MM.1S (cell line): ENCODE measurements at regions not wholly inside any gene's neighbourhood (a gene's known extent, or its start where the extent isn't known, plus 50 kb on each side); places are given as distances from the start of the nearest gene placed in this dataset.

Experiments
- DNase-seq: peaks from one replicate; pipeline ENCODE4 v3.0.0-alpha.2; 2015
- H2AFZ ChIP-seq: fragments of 300-600 bp; sonication (generic); 2 replicates; pipeline ENCODE4 v1.6.0; 2016; ENCODE audit warnings: antibody characterized with exemption, low read length
- H3F3A ChIP-seq: fragments of 300-600 bp; sonication (generic); 2 replicates; pipeline ENCODE4 v1.6.1; 2016; ENCODE audit warnings: mild to moderate bottlenecking, antibody characterized with exemption, low read length, moderate library complexity, mixed read lengths; ENCODE audit not compliant: insufficient read depth
- H3K27ac ChIP-seq: fragments of 300-600 bp; sonication (generic); 2 replicates; pipeline ENCODE4 v1.5.1; 2016; ENCODE audit warnings: mild to moderate bottlenecking, low read length
- H3K27me3 ChIP-seq: fragments of 300-600 bp; sonication (generic); replicated peaks from 2 replicates; pipeline ENCODE4 v1.6.0; 2016; ENCODE audit warnings: low read length; ENCODE audit not compliant: insufficient read depth
- H3K36me3 ChIP-seq: fragments of 300-600 bp; sonication (generic); replicated peaks from 2 replicates; pipeline ENCODE4 v1.6.1; 2016; ENCODE audit warnings: mild to moderate bottlenecking, low read length, mixed read lengths; ENCODE audit not compliant: insufficient read depth
- H3K4me1 ChIP-seq: fragments of 300-600 bp; sonication (generic); 2 replicates; pipeline ENCODE4 v1.6.1; 2016; ENCODE audit warnings: low read length, mixed read lengths
- H3K4me2 ChIP-seq: fragments of 300-600 bp; sonication (generic); 2 replicates; pipeline ENCODE4 v1.6.0; 2016; ENCODE audit warnings: low read depth, low read length
- H3K4me3 ChIP-seq: fragments of 300-600 bp; sonication (generic); 2 replicates; pipeline ENCODE4 v1.5.1; 2016; ENCODE audit warnings: low read length, mixed read lengths
- H3K79me2 ChIP-seq: fragments of 300-600 bp; sonication (generic); 2 replicates; pipeline ENCODE4 v1.6.1; 2016; ENCODE audit warnings: mixed run types, low read length, mixed read lengths
- H3K9ac ChIP-seq: fragments of 300-600 bp; sonication (generic); 2 replicates; pipeline ENCODE4 v1.6.1; 2016; ENCODE audit warnings: low read length, mixed read lengths
- H3K9me2 ChIP-seq: fragments of 300-600 bp; sonication (generic); replicated peaks from 2 replicates; pipeline ENCODE4 v1.6.1; 2016; ENCODE audit warnings: mild to moderate bottlenecking, low read length, mixed read lengths; ENCODE audit not compliant: insufficient read depth
- H3K9me3 ChIP-seq: fragments of 300-600 bp; sonication (generic); replicated peaks from 2 replicates; pipeline ENCODE4 v1.6.1; 2016; ENCODE audit warnings: mild to moderate bottlenecking, low read length, mixed read lengths; ENCODE audit not compliant: insufficient read depth
- H4K20me1 ChIP-seq: fragments of 300-600 bp; sonication (generic); 2 replicates; pipeline ENCODE4 v1.6.1; 2016; ENCODE audit warnings: mild to moderate bottlenecking, low read length, moderate library complexity, mixed read lengths; ENCODE audit not compliant: insufficient read depth
- EZH2 ChIP-seq: fragments of 300-600 bp; sonication (generic); optimal IDR thresholded peaks from 2 replicates; pipeline ENCODE3; 2017; ENCODE audit warnings: low read depth, mild to moderate bottlenecking, antibody characterized with exemption, low read length, mixed read lengths
- EZH2phosphoT487 ChIP-seq: fragments of 300-600 bp; sonication (generic); IDR thresholded peaks from 2 replicates; pipeline ENCODE4 v1.6.1; 2018; ENCODE audit warnings: antibody characterized with exemption, low read length
- TF ChIP-seq, protein P1 (sequence below): fragments of 300-600 bp; sonication (generic); IDR thresholded peaks from 2 replicates; pipeline ENCODE4 v1.5.1; 2016; ENCODE audit warnings: antibody characterized with exemption, low read length, mixed read lengths

- Histone ChIP-seq H3K9me2 (no peaks in the 10 kb centered on the region), H3K4me1 (peaks cover 42% of the 10 kb centered on the region), H3K27me3 (no peaks in the 10 kb centered on the region), H3F3A (peaks cover 34% of the 10 kb centered on the region), H3K27ac (peak overlapping the region; percentile 86), H3K79me2 (peaks cover 51% of the 10 kb centered on the region), H2AFZ (peak overlapping the region; percentile 50), H4K20me1 (no peaks in the 10 kb centered on the region), H3K36me3 (no peaks in the 10 kb centered on the region), H3K4me3 (peak overlapping the region; percentile 77), H3K9me3 (no peaks in the 10 kb centered on the region), H3K9ac (peak overlapping the region; percentile 93), H3K4me2 (peak overlapping the region; percentile 97)
- no peak for TF ChIP-seq EZH2phosphoT487
- TF ChIP-seq, protein P1, sequence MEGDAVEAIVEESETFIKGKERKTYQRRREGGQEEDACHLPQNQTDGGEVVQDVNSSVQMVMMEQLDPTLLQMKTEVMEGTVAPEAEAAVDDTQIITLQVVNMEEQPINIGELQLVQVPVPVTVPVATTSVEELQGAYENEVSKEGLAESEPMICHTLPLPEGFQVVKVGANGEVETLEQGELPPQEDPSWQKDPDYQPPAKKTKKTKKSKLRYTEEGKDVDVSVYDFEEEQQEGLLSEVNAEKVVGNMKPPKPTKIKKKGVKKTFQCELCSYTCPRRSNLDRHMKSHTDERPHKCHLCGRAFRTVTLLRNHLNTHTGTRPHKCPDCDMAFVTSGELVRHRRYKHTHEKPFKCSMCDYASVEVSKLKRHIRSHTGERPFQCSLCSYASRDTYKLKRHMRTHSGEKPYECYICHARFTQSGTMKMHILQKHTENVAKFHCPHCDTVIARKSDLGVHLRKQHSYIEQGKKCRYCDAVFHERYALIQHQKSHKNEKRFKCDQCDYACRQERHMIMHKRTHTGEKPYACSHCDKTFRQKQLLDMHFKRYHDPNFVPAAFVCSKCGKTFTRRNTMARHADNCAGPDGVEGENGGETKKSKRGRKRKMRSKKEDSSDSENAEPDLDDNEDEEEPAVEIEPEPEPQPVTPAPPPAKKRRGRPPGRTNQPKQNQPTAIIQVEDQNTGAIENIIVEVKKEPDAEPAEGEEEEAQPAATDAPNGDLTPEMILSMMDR = no peak
- no peak for TF ChIP-seq EZH2
- peak; percentile 82 for DNase-seq
These were observed 77.4 kb upstream of the WNT7B start for GRCh38 chr22:46054091-46055073.

- no peaks in the 10 kb centered on the region for H3K36me3 ChIP-seq
- no peaks in the 10 kb centered on the region for H3K9me3 ChIP-seq
- H2AFZ ChIP-seq = no peak overlapping the region
- DNase-seq = no peak
- H3K27ac ChIP-seq = no peak overlapping the region
- peak overlapping the region; percentile 97; the same call in 1 of the 2 replicates for H3K4me2 ChIP-seq
- H4K20me1 ChIP-seq = no peaks in the 10 kb centered on the region
- H3K27me3 ChIP-seq = no peaks in the 10 kb centered on the region
- no peaks in the 10 kb centered on the region for H3K9me2 ChIP-seq
- TF ChIP-seq EZH2phosphoT487 (no peak), EZH2 (no peak)
- TF ChIP-seq, protein P1 = no peak
- H3K4me3 ChIP-seq = peak overlapping the region; percentile 77; the same call in 1 of the 2 replicates
- peaks cover 55% of the 10 kb centered on the region for H3K79me2 ChIP-seq
- H3K4me1 ChIP-seq = peaks cover 42% of the 10 kb centered on the region
- H3F3A ChIP-seq = peaks cover 34% of the 10 kb centered on the region
- H3K9ac ChIP-seq = peak overlapping the region; percentile 90; the same call in 1 of the 2 replicates
These were observed 78.4 kb upstream of the WNT7B start for GRCh38 chr22:46055181-46055875.

GRCh38 chr22:46055911-46056545 lies 79.1 kb upstream of the WNT7B start:
- H3K4me1 ChIP-seq = peaks cover 42% of the 10 kb centered on the region
- H3K27me3 ChIP-seq = no peaks in the 10 kb centered on the region
- peak overlapping the region; percentile 86; the same call in 1 of the 2 replicates for H3K27ac ChIP-seq
- peaks cover 62% of the 10 kb centered on the region for H3K79me2 ChIP-seq
- no peaks in the 10 kb centered on the region for H4K20me1 ChIP-seq
- no peaks in the 10 kb centered on the region for H3K36me3 ChIP-seq
- no peak overlapping the region for H2AFZ ChIP-seq
- H3K9ac ChIP-seq = no peak overlapping the region
- no peak for DNase-seq
- H3K9me3 ChIP-seq = no peaks in the 10 kb centered on the region
- no peaks in the 10 kb centered on the region for H3K9me2 ChIP-seq
- no peak overlapping the region for H3K4me3 ChIP-seq
- H3F3A ChIP-seq = peaks cover 34% of the 10 kb centered on the region
- peak overlapping the region; percentile 91 for H3K4me2 ChIP-seq
- TF ChIP-seq, protein P1 = no peak
- no peak for TF ChIP-seq EZH2phosphoT487
- TF ChIP-seq EZH2 = no peak
